ENCODE measurements at regions not wholly inside any gene's neighbourhood (a gene's known extent, or its start where the extent isn't known, plus 50 kb on each side); places are given as distances from the start of the nearest gene placed in this dataset.
"Not testable (repeated sequence)": the region's sequence is repeated elsewhere in the genome, so short reads cannot be mapped to it uniquely, and the experiment has no call there.

DNA sequence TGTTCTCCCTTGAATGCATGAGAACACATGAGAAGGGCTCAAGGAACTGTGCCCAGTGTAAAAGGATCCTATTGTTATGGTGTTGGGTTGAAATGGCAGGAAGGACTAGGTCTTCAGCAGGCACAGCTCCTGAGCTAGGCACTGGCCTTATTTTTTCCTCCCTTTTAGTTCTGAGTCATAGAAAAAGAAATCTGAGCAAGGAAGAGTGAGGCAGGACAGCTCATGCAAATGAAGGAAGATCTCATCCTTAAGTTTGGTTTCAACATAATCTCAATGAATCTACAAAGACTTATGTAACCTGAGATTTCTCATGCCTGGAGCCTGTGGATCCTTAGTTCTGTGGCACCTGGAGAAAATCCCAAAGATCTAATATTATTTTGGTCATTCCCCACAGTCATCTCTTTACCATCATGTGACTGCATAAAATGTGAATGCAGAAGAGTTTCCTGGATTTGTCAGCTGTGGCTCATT lies 188.6 kb upstream of the TBL1XR1 start:
- TF ChIP-seq, protein P1, sequence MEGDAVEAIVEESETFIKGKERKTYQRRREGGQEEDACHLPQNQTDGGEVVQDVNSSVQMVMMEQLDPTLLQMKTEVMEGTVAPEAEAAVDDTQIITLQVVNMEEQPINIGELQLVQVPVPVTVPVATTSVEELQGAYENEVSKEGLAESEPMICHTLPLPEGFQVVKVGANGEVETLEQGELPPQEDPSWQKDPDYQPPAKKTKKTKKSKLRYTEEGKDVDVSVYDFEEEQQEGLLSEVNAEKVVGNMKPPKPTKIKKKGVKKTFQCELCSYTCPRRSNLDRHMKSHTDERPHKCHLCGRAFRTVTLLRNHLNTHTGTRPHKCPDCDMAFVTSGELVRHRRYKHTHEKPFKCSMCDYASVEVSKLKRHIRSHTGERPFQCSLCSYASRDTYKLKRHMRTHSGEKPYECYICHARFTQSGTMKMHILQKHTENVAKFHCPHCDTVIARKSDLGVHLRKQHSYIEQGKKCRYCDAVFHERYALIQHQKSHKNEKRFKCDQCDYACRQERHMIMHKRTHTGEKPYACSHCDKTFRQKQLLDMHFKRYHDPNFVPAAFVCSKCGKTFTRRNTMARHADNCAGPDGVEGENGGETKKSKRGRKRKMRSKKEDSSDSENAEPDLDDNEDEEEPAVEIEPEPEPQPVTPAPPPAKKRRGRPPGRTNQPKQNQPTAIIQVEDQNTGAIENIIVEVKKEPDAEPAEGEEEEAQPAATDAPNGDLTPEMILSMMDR (IDR thresholded peaks at IDR 0.05) = no peak
- H3K4me3 ChIP-seq = no peak overlapping the region
- H3K27me3 ChIP-seq = no peaks in the 10 kb centered on the region
- H3K4me1 ChIP-seq = no peaks in the 10 kb centered on the region
- no peak overlapping the region for H3K27ac ChIP-seq
- intact Hi-C loops (cut with DNase I; ENCODE audit: low total_unique reads) = no loop called here
- DNase-seq = no peak
- H3K36me3 ChIP-seq = no peaks in the 10 kb centered on the region
- H3K9me3 ChIP-seq = peaks cover 0 to 3% (median 2%) of the 10 kb centered on the region in 3 donors

DNA sequence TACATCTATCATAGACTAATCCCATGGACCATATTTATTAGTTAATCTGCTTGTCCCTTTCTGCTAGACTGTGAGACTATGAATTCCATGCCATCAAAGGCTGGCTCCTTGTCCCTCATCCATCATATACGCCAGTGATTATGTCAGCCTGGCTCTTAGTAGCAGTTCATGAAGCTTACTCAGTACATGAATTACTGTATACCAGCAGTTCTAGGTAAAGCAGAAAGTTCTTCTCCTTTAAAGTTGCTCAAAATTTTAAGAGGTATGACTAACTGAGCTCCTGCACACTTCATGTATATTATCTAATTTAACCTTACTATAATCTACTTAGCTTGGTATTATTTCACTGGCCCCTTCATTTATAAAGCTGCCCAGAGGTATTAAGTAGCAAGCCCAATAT lies 190.9 kb upstream of the TBL1XR1 start:
- Histone ChIP-seq H3K27me3 (no peaks in the 10 kb centered on the region), H3K4me1 (no peaks in the 10 kb centered on the region), H3K27ac (no peak overlapping the region), H3K4me3 (no peak overlapping the region), H3K9me3 (no peaks in the 10 kb centered on the region), H3K36me3 (no peaks in the 10 kb centered on the region)
- TF ChIP-seq, protein P1 (IDR thresholded peaks at IDR 0.05) = no peak
- no peak for DNase-seq
- intact Hi-C loops (cut with DNase I; ENCODE audit: low total_unique reads) = no loop called here

DNA sequence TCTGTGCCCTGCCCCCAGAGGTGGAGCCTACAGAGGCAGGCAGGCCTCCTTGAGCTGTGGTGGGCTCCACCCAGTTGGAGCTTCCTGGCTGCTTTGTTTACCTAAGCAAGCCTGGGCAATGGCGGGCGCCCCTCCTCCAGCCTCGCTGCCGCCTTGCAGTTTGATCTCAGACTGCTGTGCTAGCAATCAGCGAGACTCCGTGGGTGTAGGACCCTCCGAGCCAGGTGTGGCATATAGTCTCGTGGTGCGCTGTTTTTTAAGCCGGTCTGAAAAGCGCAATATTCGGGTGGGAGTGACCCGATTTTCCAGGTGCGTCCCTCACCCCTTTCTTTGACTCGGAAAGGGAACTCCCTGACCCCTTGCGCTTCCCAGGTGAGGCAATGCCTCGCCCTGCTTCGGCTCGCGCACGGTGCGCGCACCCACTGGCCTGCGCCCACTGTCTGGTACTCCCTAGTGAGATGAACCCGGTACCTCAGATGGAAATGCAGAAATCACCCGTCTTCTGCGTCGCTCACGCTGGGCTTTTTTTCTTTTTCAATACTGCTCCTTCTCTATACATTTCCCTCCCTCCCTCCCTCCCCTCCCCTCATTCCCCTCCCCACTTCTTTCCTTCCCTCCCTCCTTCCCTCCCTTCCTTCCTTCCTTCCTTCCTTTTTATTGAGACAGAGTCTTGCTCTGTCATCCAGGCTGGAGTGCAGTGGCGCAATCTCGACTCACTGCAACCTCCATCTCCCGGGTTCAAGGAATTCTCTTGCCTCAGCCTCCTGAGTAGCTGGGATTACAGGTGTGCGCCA lies 197.1 kb upstream of the TBL1XR1 start:
- H3K36me3 ChIP-seq; H3K4me1 ChIP-seq; H3K27ac ChIP-seq; intact Hi-C loops (cut with DNase I; ENCODE audit: low total_unique reads); H3K4me3 ChIP-seq; H3K27me3 ChIP-seq; H3K9me3 ChIP-seq; DNase-seq: not testable (repeated sequence)

DNA sequence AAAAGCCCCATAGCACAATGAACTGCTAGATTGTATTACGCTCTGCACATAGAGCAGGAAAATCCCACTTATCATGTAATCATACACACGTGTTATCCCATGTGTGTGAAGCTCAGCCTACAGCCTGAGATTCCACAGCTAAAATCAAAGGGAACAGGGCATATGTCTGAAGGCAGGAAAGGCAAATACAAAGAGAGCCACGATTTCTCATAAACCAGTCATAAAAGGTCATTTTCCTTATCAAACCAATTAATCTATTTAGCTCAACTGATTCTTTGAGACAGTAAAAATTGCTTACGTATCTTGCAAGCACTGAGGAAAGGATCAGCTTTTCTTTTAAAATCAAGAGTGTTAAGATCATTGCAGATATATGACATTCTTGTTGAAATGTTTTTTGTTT lies 199.5 kb upstream of the TBL1XR1 start:
- no peaks in the 10 kb centered on the region for H3K4me1 ChIP-seq
- no peak for DNase-seq
- no peak overlapping the region for H3K4me3 ChIP-seq
- TF ChIP-seq, protein P1 (IDR thresholded peaks at IDR 0.05) = no peak
- intact Hi-C loops (cut with DNase I; ENCODE audit: low total_unique reads) = no loop called here
- H3K27me3 ChIP-seq = no peaks in the 10 kb centered on the region
- no peak overlapping the region for H3K27ac ChIP-seq
- no peaks in the 10 kb centered on the region for H3K9me3 ChIP-seq
- no peaks in the 10 kb centered on the region for H3K36me3 ChIP-seq

DNA sequence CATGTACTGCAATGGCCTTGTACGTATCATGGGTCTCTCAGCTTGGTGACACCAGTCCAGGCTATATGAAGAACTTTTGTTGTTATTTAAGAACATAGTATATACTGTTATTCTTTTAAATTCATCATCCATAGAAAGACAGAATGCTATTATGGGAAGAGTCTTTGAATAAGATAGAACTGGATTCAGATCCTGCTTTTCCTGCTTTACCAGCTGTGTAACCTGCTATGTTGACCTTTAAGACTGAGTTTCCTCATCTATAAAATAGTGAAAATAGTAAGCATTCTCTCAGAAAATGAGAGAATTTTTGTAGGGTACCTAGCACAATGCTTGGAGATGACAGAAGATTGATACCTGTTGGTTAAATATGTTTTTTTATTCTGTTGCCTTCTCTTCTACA lies 204.1 kb upstream of the TBL1XR1 start:
- Histone ChIP-seq H3K36me3 (no peaks in the 10 kb centered on the region), H3K27ac (no peak overlapping the region), H3K4me3 (no peak overlapping the region), H3K4me1 (no peaks in the 10 kb centered on the region), H3K9me3 (no peaks in the 10 kb centered on the region), H3K27me3 (no peaks in the 10 kb centered on the region)
- intact Hi-C loops (cut with DNase I; ENCODE audit: low total_unique reads) = no loop called here
- no peak for DNase-seq
- TF ChIP-seq, protein P1 (IDR thresholded peaks at IDR 0.05) = no peak

DNA sequence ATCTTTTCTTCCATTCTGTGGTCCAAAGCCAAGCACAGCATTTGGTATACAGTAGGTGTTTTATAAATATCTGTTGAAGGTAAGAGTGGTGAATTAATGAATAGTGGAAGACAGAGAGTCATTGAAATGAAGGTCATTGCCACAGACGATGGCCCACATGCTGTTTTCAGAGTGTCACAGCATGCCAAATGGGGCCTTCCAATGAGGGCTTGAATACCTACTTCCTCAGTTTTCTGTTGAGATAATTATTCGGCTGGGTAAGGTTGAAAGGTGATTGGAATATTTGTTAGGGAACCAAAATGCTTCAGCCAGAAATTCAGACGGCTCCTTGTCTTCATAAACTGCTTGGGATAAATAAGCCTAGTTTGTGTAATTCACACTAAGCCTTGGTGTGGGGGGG lies 205.3 kb upstream of the TBL1XR1 start:
- TF ChIP-seq, protein P1 (IDR thresholded peaks at IDR 0.05) = no peak
- Histone ChIP-seq H3K36me3 (no peaks in the 10 kb centered on the region), H3K4me3 (no peak overlapping the region), H3K27ac (no peak overlapping the region), H3K27me3 (no peaks in the 10 kb centered on the region), H3K9me3 (no peaks in the 10 kb centered on the region), H3K4me1 (no peaks in the 10 kb centered on the region)
- intact Hi-C loops (cut with DNase I; ENCODE audit: low total_unique reads) = no loop called here
- no peak for DNase-seq
